Choroid plexus epithelial cell (primary cell): ENCODE measurements at regions not wholly inside any gene's neighbourhood (a gene's known extent, or its start where the extent isn't known, plus 50 kb on each side); places are given as distances from the start of the nearest gene placed in this dataset.

Experiments used
- DNase-seq: peaks from one replicate; pipeline ENCODE4 v3.0.0-alpha.2; 2010; ENCODE audit warnings: low read depth
- H3K4me3 ChIP-seq: 2 replicates; pipeline ENCODE4 v1.5.1; 2011; ENCODE audit warnings: low read depth, mild to moderate bottlenecking, control low read depth, low read length, moderate library complexity
- CTCF ChIP-seq: conservative IDR thresholded peaks from 2 replicates; pipeline ENCODE4 v1.5.1; 2011; ENCODE audit warnings: low read depth, mild to moderate bottlenecking, control low read depth, inconsistent platforms, low read length, moderate library complexity

DNA sequence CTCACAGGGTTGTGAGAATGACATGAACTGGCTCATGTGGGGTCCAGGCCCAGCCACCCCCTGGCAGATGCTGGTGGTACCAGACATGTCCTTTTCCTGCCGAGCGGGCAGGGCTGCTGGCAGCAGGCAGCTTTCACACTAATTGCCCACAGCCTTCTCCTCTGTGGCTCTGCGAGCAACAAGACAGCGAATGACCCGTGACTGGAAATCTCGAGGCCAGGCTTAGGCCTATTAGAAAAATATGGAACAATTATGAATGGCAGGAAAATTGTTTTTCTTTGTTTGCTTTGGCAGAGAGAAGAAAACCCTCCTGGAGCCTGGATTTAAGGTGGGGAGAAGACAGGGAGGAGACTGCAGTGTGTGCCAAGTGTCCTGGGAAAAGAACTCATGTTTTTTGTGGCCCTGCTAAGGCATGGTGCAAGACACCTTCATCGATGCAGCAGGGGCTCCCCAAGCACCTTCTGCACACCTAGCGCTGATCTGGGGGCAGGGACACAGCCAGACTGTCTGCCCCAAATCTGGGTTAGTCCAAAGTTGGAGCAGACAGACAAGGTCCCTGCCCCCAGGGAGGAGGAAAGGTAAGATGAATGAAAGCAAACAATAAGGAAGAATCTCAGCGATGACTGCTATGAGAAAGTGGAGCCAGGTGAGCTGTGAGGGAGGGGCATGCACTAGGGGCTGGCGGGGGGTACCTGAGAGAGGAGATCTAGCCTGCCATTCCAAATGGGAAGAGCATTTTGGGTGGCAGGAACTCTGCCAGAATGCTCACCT lies 193.8 kb upstream of the TLE3 start:
- DNase-seq: no peak
- H3K4me3 ChIP-seq: no peak overlapping the region
- TF ChIP-seq CTCF: no peak

GRCh38 chr15:70290708-70291107 lies 193.0 kb upstream of the TLE3 start:
- H3K4me3 ChIP-seq: no peak overlapping the region
- DNase-seq: no peak
- TF ChIP-seq CTCF: no peak

DNA sequence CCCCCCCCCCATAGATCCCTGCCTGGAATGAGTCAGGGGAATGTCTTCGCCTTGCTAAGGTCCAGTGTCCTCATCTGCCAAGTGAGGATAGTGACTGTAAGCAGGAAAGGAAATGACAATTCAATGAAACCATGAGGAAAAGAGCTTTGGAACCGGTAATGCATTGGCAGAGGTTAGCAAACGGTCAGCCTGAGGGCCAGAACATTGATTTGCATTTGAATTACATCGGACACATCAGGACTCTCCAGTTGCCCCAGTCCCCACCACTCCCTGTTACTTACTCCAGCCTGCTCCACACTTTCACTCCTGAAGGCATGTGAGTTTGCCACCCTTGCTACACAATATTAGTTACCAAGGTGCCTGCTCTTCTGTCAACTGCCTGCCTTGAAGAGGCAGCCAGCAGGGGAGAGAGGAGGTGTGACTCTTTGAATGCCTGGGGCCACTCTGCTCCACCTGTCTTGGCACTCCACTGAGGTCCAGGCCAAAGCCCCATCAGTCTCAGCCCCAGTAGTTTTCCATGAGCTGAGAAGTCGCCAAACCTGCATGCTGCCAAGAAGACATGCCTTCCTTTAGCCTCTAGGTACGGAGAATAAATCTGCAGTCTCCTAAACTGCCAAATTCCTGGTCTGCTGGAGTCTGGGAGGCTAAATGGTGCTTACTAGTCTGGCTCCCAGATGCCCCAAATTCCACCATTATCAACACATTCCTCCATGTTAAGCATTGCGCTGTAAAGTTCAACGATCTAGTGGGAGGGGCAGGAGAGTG lies 191.7 kb upstream of the TLE3 start:
- no peak overlapping the region for H3K4me3 ChIP-seq
- DNase-seq: peak; percentile 25
- no peak for TF ChIP-seq CTCF

DNA sequence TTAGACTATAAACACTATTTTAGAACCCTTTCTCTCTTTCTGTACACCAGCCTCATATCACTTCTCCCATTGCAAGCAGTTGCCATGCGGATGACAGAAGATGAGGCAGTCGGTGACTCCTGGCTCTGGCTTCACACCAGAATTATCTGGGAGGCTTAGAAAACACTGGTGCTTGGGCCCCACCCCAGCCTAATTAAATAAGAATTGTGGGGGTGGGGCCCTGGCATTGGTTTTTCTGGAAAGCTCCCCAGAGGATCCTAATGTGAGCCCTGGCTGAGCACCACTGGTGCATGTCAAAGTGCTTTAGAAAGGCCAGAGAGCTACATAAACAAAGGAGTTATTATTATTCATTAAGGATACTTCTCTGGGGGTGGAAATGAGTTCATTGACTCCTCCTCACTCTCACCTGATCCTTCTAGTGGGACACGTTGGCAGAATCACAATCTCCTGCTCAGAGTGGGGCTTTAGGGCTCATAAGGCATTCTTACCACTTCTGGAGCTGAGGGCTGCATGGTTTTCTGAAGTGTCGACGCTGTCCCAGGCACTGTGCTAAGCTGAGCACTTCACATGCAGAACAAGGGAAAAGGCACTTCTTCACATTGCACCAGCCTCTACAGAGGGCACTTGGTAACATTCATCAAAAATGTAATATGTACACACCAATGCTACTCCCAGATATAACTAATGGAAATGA lies 188.5 kb upstream of the TLE3 start:
- TF ChIP-seq CTCF: no peak
- no peak overlapping the region for H3K4me3 ChIP-seq
- no peak for DNase-seq

- DNase-seq: no peak
- no peak for TF ChIP-seq CTCF
- H3K4me3 ChIP-seq: no peak overlapping the region
Observed at GRCh38 chr15:70284438-70285214, 186.9 kb upstream of the TLE3 start.

DNA sequence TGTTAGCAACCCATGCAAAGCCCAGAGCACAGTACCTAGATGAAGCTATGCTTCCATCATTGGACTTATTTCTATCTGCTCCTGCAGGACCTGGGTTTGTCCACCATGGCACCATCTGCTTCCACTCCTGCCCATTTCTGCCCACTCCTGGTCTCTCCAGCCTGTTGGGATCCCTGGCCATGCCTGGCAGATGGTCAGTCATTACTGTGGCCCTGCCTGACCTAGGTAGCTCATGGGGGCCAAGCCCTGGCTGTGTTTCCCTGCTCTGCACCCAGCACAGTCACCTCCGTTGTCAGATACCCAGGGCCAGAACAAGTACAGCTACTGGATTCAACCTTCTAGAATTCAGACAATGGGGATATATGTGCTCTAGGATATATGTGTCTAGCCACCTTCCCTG lies 185.8 kb upstream of the TLE3 start:
- no peak for TF ChIP-seq CTCF

More for the DNA sequence above, 185.8 kb upstream of the TLE3 start:
- no peak for DNase-seq
- no peak overlapping the region for H3K4me3 ChIP-seq
